CD4-positive, CD25-positive, alpha-beta regulatory T cell (primary cell): ENCODE measurements at regions not wholly inside any gene's neighbourhood (a gene's known extent, or its start where the extent isn't known, plus 50 kb on each side); places are given as distances from the start of the nearest gene placed in this dataset.

Experiments used
- ATAC-seq, 2 donors: fragments of 150-1000 bp; cut with Tn5 transposase; one replicate each; pipeline ENCODE4 v1.10.0; 2021; ENCODE audit warnings: low read depth in 2 of 2, moderate number of reproducible peaks in 2 of 2, moderate library complexity in 1 of 2
- DNase-seq, 3 donors: peaks; one replicate each; pipeline versions ENCODE4 v3.0.0 to v3.0.0-alpha.2; 2012 to 2022; ENCODE audit warnings: mixed read lengths in 1 of 3
- H3K27ac ChIP-seq: one replicate; pipeline ENCODE4 v1.7.0; 2013; ENCODE audit warnings: mild to moderate bottlenecking, low read length; ENCODE audit not compliant: insufficient read depth, poor library complexity, severe bottlenecking
- H3K27me3 ChIP-seq: one replicate; pipeline ENCODE4 v1.7.0; 2013; ENCODE audit warnings: low read length; ENCODE audit not compliant: control insufficient read depth, insufficient read depth
- H3K36me3 ChIP-seq: one replicate; pipeline ENCODE4 v1.7.0; 2013; ENCODE audit warnings: mild to moderate bottlenecking, low read length, moderate library complexity; ENCODE audit not compliant: control insufficient read depth, insufficient read depth
- H3K4me1 ChIP-seq: 2 replicates; pipeline ENCODE4 v1.7.0; 2013; ENCODE audit warnings: mild to moderate bottlenecking, low read length; ENCODE audit not compliant: insufficient read depth, control insufficient read depth, poor library complexity, severe bottlenecking
- H3K4me3 ChIP-seq: one replicate; pipeline ENCODE4 v1.7.0; 2013; ENCODE audit warnings: low read depth, mild to moderate bottlenecking, low read length, moderate library complexity
- H3K9me3 ChIP-seq, 2 experiments: 1 replicate in 1 of 2; 2 replicates in 1 of 2; pipeline ENCODE4 v1.7.0; 2013; ENCODE audit warnings: low read length in 2 of 2, mild to moderate bottlenecking in 1 of 2, moderate library complexity in 1 of 2; ENCODE audit not compliant: control insufficient read depth in 2 of 2
- H3K27ac Mint-ChIP-seq, 3 donors: one replicate each; pipeline ENCODE4 v1.8.0; 2020 to 2022; ENCODE audit warnings: mild to moderate bottlenecking in 3 of 3, mixed read lengths in 3 of 3, moderate library complexity in 2 of 3
- H3K27me3 Mint-ChIP-seq: one replicate; pipeline ENCODE4 v1.8.0; 2022; ENCODE audit warnings: mild to moderate bottlenecking, mixed read lengths
- H3K36me3 Mint-ChIP-seq: one replicate; pipeline ENCODE4 v1.8.0; 2020; ENCODE audit warnings: mixed read lengths
- H3K4me1 Mint-ChIP-seq, 4 donors: one replicate each; pipeline ENCODE4 v1.8.0; 2020 to 2022; ENCODE audit warnings: mixed read lengths in 4 of 4, mild to moderate bottlenecking in 1 of 4
- H3K4me3 Mint-ChIP-seq, 4 donors: one replicate each; pipeline ENCODE4 v1.8.0; 2020 to 2022; ENCODE audit warnings: mild to moderate bottlenecking in 4 of 4, mixed read lengths in 4 of 4, moderate library complexity in 3 of 4
- H3K9me3 Mint-ChIP-seq, 7 donors: one replicate each; pipeline ENCODE4 v1.8.0; 2020 to 2022; ENCODE audit warnings: mixed read lengths in 7 of 7, mild to moderate bottlenecking in 3 of 7, moderate library complexity in 2 of 7

GRCh38 chr17:37802712-37803416 is 58.0 kb upstream of the HNF1B start:
- H3K27ac Mint-ChIP-seq = no peak overlapping the region
- no peak overlapping the region for H3K27ac ChIP-seq
- peaks cover 14% of the 10 kb centered on the region for H3K27me3 Mint-ChIP-seq
- no peaks in the 10 kb centered on the region for H3K4me1 ChIP-seq
- no peaks in the 10 kb centered on the region for H3K9me3 ChIP-seq
- no peaks in the 10 kb centered on the region for H3K36me3 Mint-ChIP-seq
- H3K36me3 ChIP-seq = no peaks in the 10 kb centered on the region
- ATAC-seq = no peak
- DNase-seq = no peak
- H3K4me1 Mint-ChIP-seq = no peaks in the 10 kb centered on the region
- no peak overlapping the region for H3K4me3 Mint-ChIP-seq
- H3K9me3 Mint-ChIP-seq = peaks cover 0 to under 1% (median 0%) of the 10 kb centered on the region in 7 donors
- H3K27me3 ChIP-seq = peaks cover 6% of the 10 kb centered on the region
- H3K4me3 ChIP-seq = no peak overlapping the region

- Mint-ChIP-seq H3K27me3 (peaks cover 17% of the 10 kb centered on the region), H3K36me3 (no peaks in the 10 kb centered on the region), H3K27ac (no peak overlapping the region), H3K9me3 (no peaks in the 10 kb centered on the region), H3K4me1 (no peaks in the 10 kb centered on the region), H3K4me3 (no peak overlapping the region)
- no peak for ATAC-seq
- H3K9me3 ChIP-seq = no peaks in the 10 kb centered on the region
- peaks cover 7% of the 10 kb centered on the region for H3K27me3 ChIP-seq
- no peak overlapping the region for H3K4me3 ChIP-seq
- no peaks in the 10 kb centered on the region for H3K4me1 ChIP-seq
- no peak overlapping the region for H3K27ac ChIP-seq
- no peaks in the 10 kb centered on the region for H3K36me3 ChIP-seq
- DNase-seq = no peak
These were observed 57.3 kb upstream of the HNF1B start for GRCh38 chr17:37802061-37802595.

GRCh38 chr17:37801171-37801570 is 56.3 kb upstream of the HNF1B start:
- Histone ChIP-seq H3K4me3 (no peak overlapping the region), H3K4me1 (no peaks in the 10 kb centered on the region), H3K27ac (no peak overlapping the region), H3K27me3 (peaks cover 7% of the 10 kb centered on the region), H3K9me3 (no peaks in the 10 kb centered on the region), H3K36me3 (no peaks in the 10 kb centered on the region)
- no peak for ATAC-seq
- Mint-ChIP-seq H3K9me3 (no peaks in the 10 kb centered on the region), H3K4me3 (no peak overlapping the region), H3K36me3 (no peaks in the 10 kb centered on the region), H3K27ac (no peak overlapping the region), H3K4me1 (no peaks in the 10 kb centered on the region), H3K27me3 (peaks cover 19% of the 10 kb centered on the region)
- DNase-seq = no peak

- H3K27me3 ChIP-seq = peaks cover 9% of the 10 kb centered on the region
- peaks cover 23% of the 10 kb centered on the region for H3K27me3 Mint-ChIP-seq
- ATAC-seq (no peak), DNase-seq (no peak)
- H3K4me3 Mint-ChIP-seq = no peak overlapping the region
- no peaks in the 10 kb centered on the region for H3K9me3 ChIP-seq
- no peak overlapping the region for H3K27ac ChIP-seq
- H3K4me1 ChIP-seq = no peaks in the 10 kb centered on the region
- no peaks in the 10 kb centered on the region for H3K36me3 ChIP-seq
- H3K4me1 Mint-ChIP-seq = no peaks in the 10 kb centered on the region
- H3K36me3 Mint-ChIP-seq = no peaks in the 10 kb centered on the region
- H3K27ac Mint-ChIP-seq = no peak overlapping the region
- no peaks in the 10 kb centered on the region for H3K9me3 Mint-ChIP-seq
- no peak overlapping the region for H3K4me3 ChIP-seq
These were observed 52.3 kb upstream of the HNF1B start for GRCh38 chr17:37797206-37797605.

GRCh38 chr17:37796076-37796475 is 51.2 kb upstream of the HNF1B start:
- H3K9me3 Mint-ChIP-seq = no peaks in the 10 kb centered on the region
- no peaks in the 10 kb centered on the region for H3K4me1 Mint-ChIP-seq
- no peak overlapping the region for H3K4me3 Mint-ChIP-seq
- ATAC-seq = no peak
- peaks cover 19% of the 10 kb centered on the region for H3K27me3 Mint-ChIP-seq
- Histone ChIP-seq H3K27me3 (peaks cover 10% of the 10 kb centered on the region), H3K36me3 (no peaks in the 10 kb centered on the region), H3K27ac (no peak overlapping the region), H3K9me3 (no peaks in the 10 kb centered on the region), H3K4me3 (no peak overlapping the region), H3K4me1 (no peaks in the 10 kb centered on the region)
- H3K27ac Mint-ChIP-seq = no peak overlapping the region
- DNase-seq = no peak
- no peaks in the 10 kb centered on the region for H3K36me3 Mint-ChIP-seq
